Progenitor cell of endocrine pancreas (in vitro differentiated cells): ENCODE measurements at regions not wholly inside any gene's neighbourhood (a gene's known extent, or its start where the extent isn't known, plus 50 kb on each side); places are given as distances from the start of the nearest gene placed in this dataset.

Experiments used
- DNase-seq: peaks from one replicate; pipeline ENCODE4 v3.0.0; 2021; ENCODE audit warnings: low spot score; ENCODE audit not compliant: unreplicated experiment
- H3K27ac Mint-ChIP-seq: 2 replicates; pipeline ENCODE4 v1.8.0; 2021; ENCODE audit warnings: mild to moderate bottlenecking, moderate library complexity, mixed read lengths
- H3K27me3 Mint-ChIP-seq: 2 replicates; pipeline ENCODE4 v1.8.0; 2021; ENCODE audit warnings: mixed read lengths
- H3K36me3 Mint-ChIP-seq: 2 replicates; pipeline ENCODE4 v1.8.0; 2022; ENCODE audit warnings: mixed read lengths; ENCODE audit not compliant: insufficient read depth
- H3K4me1 Mint-ChIP-seq: 2 replicates; pipeline ENCODE4 v1.8.0; 2021; ENCODE audit warnings: low read depth, mixed read lengths
- H3K4me3 Mint-ChIP-seq: 2 replicates; pipeline ENCODE4 v1.8.0; 2021; ENCODE audit warnings: low read depth, mild to moderate bottlenecking, moderate library complexity, mixed read lengths
- H3K9me3 Mint-ChIP-seq: 2 replicates; pipeline ENCODE4 v1.8.0; 2021; ENCODE audit warnings: low read depth, mixed read lengths
- TF ChIP-seq, protein P1 (sequence below): fragments of 200-600 bp; sonication (generic); IDR thresholded peaks from one replicate; pipeline ENCODE4 v1.5.0; 2021; ENCODE audit warnings: antibody characterized with exemption, mild to moderate bottlenecking; ENCODE audit not compliant: unreplicated experiment

DNA sequence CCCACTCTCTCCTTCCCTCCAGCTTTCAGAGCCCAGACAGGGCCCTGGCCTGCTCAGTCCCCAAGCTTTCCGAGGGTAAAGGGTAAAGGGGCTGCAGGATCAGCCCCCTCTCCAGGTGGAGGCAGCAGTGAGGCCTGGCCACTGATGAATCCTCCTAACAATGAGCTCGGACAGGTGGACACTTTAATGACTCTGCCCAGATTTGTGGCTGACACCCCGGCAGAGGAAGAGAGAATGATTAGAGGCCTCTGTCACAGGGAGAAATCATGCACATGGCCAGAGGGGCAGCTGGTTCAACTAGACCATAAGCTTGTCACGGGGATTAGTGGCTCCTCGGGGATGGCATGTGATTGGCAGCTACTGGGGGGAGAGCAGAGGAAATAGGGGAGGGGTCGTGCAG lies 587.5 kb upstream of the B3GAT1 start:
- DNase-seq: no peak
- peaks cover 1% of the 10 kb centered on the region for H3K4me1 Mint-ChIP-seq
- no peaks in the 10 kb centered on the region for H3K36me3 Mint-ChIP-seq
- no peaks in the 10 kb centered on the region for H3K9me3 Mint-ChIP-seq
- no peak overlapping the region for H3K4me3 Mint-ChIP-seq
- TF ChIP-seq, protein P1, sequence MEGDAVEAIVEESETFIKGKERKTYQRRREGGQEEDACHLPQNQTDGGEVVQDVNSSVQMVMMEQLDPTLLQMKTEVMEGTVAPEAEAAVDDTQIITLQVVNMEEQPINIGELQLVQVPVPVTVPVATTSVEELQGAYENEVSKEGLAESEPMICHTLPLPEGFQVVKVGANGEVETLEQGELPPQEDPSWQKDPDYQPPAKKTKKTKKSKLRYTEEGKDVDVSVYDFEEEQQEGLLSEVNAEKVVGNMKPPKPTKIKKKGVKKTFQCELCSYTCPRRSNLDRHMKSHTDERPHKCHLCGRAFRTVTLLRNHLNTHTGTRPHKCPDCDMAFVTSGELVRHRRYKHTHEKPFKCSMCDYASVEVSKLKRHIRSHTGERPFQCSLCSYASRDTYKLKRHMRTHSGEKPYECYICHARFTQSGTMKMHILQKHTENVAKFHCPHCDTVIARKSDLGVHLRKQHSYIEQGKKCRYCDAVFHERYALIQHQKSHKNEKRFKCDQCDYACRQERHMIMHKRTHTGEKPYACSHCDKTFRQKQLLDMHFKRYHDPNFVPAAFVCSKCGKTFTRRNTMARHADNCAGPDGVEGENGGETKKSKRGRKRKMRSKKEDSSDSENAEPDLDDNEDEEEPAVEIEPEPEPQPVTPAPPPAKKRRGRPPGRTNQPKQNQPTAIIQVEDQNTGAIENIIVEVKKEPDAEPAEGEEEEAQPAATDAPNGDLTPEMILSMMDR: no peak
- H3K27me3 Mint-ChIP-seq: peaks cover 4% of the 10 kb centered on the region
- no peak overlapping the region for H3K27ac Mint-ChIP-seq

DNA sequence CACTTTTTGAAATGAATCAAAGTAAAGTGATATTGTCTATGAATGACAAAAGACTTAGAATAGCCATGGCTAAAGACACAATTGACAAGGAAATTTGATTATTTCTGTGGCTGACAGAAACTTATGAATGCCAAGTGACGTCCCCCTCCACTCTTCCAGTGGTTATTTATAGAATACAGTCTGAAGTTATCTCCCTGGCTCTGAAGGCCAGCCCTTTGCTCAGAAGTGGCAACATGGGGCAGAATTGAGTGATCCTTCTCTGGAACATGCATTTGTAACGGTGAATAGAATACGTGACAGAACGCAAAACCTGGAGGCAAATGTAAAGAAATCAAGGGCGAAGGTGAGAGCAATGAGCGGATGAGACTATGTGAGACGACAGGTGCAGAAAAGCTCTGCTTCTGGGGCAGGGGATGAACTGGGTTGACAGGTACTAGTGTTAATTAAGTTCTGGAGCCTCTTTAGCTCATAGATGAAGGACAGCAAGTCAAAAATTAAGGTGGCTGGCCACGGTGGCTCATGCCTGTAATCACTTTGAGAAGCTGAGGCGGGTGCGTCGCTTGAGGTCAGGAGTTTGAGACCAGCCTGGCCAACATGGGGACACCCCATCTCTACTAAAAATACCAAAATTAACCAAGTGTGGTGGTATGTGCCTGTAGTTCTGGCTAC lies 585.7 kb upstream of the B3GAT1 start:
- H3K27ac Mint-ChIP-seq: no peak overlapping the region
- H3K27me3 Mint-ChIP-seq: peaks cover 10% of the 10 kb centered on the region
- no peaks in the 10 kb centered on the region for H3K9me3 Mint-ChIP-seq
- H3K4me3 Mint-ChIP-seq: no peak overlapping the region
- no peaks in the 10 kb centered on the region for H3K36me3 Mint-ChIP-seq
- peaks cover 4% of the 10 kb centered on the region for H3K4me1 Mint-ChIP-seq
- DNase-seq: no peak
- TF ChIP-seq, protein P1: no peak

DNA sequence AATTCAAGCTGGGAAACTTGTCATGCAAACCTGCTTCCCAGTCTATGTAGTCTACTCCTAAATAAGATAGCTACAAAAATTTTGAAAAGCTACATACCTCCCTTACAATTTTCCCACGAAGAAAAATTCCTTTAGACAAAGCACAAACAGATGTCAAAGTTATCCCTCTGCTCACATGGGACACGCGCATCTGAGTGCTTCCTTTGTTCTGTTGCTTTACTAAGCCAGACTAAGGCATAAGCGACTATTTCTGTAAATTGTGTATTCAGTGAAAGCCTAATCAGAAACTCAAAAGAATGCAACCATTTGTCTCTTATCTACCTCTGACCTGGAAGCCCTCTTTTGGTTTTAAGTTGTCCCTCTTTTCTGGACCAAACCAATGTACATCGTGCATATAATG lies 583.7 kb upstream of the B3GAT1 start:
- H3K36me3 Mint-ChIP-seq: no peaks in the 10 kb centered on the region
- no peak overlapping the region for H3K4me3 Mint-ChIP-seq
- no peaks in the 10 kb centered on the region for H3K9me3 Mint-ChIP-seq
- H3K27me3 Mint-ChIP-seq: peaks cover 10% of the 10 kb centered on the region
- DNase-seq: no peak
- TF ChIP-seq, protein P1: no peak
- H3K27ac Mint-ChIP-seq: no peak overlapping the region
- H3K4me1 Mint-ChIP-seq: peaks cover 4% of the 10 kb centered on the region

DNA sequence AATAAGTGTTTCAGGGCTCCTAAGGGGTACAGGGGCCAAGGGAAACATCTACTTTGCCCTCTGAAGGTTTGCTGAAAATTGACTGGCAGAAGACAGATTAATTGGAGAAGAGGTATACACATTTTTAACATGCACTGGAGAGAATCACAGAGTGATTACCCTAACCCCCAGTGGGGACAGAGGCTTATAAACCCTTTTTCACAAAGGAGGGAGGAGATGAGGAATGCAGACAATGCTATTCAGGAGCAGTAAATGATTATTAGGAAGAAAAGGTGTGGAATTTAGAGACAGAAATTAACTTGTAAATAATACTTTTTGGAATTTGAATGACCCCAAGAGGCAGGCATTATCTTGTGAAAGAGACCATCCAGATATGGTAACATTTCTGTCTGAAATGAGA lies 582.4 kb upstream of the B3GAT1 start:
- Mint-ChIP-seq H3K27ac (no peak overlapping the region), H3K4me1 (peaks cover 4% of the 10 kb centered on the region), H3K9me3 (no peaks in the 10 kb centered on the region), H3K4me3 (no peak overlapping the region), H3K27me3 (peaks cover 10% of the 10 kb centered on the region), H3K36me3 (no peaks in the 10 kb centered on the region)
- DNase-seq: no peak
- TF ChIP-seq, protein P1: no peak

DNA sequence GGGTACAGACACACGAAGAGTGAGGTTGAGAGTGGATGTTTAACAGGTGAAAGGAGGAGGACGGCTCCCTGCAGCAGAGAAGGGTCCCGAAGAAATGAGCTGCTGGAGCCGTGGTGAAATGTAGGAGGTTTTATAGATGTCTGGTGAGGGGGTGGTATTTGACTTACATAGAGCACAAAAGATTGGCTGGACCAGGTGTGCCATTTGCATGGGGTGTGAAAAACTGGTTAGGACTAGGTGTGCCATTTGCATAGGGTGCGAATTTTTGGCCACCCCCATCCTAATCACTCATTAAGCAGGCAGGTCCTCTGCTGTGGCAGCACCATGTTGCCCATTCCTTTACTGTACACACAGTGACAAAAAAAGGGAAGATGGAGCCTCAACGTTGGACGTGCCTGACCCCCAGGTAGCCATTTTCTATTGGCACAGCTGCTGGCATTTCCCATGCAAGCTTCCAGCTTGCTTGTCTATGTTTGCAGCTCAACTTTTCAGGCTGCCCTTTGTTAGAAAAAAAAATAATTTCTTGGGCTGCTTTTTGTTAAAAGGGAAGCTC lies 581.7 kb upstream of the B3GAT1 start:
- H3K36me3 Mint-ChIP-seq: no peaks in the 10 kb centered on the region
- no peak for DNase-seq
- H3K27ac Mint-ChIP-seq: no peak overlapping the region
- no peaks in the 10 kb centered on the region for H3K9me3 Mint-ChIP-seq
- peaks cover 10% of the 10 kb centered on the region for H3K27me3 Mint-ChIP-seq
- H3K4me3 Mint-ChIP-seq: no peak overlapping the region
- H3K4me1 Mint-ChIP-seq: peaks cover 5% of the 10 kb centered on the region
- TF ChIP-seq, protein P1: no peak
